Transverse colon (tissue), 4 donors: ENCODE measurements at regions not wholly inside any gene's neighbourhood (a gene's known extent, or its start where the extent isn't known, plus 50 kb on each side); places are given as distances from the start of the nearest gene placed in this dataset.

Source experiments
- DNase-seq: peaks from one replicate; pipeline ENCODE4 v3.0.0-alpha.2; 2019
- H3K27ac ChIP-seq, 4 donors: fragments of 200-600 bp; sonication (generic); 2 replicates each; pipeline ENCODE4 v1.5.1; 2016 to 2018; ENCODE audit warnings: inconsistent platforms in 4 of 4
- H3K27me3 ChIP-seq: fragments of 200-600 bp; sonication (generic); 2 replicates; pipeline ENCODE4 v1.5.1; 2017; ENCODE audit warnings: inconsistent platforms
- H3K36me3 ChIP-seq, 4 donors: fragments of 200-600 bp; sonication (generic); 2 replicates each; pipeline ENCODE4 v1.5.1; 2017 to 2019; ENCODE audit warnings: inconsistent platforms in 4 of 4
- H3K4me1 ChIP-seq, 4 donors: fragments of 200-600 bp; sonication (generic); 2 replicates each; pipeline ENCODE4 v1.5.1; 2017 to 2020; ENCODE audit warnings: inconsistent platforms in 4 of 4
- H3K4me3 ChIP-seq, 4 donors: fragments of 200-600 bp; sonication (generic); 1 replicate in 1 of 4; 2 replicates in 3 of 4; pipeline versions ENCODE4 v1.5.1 to v1.6.1; 2017 to 2019; ENCODE audit warnings: inconsistent platforms in 4 of 4
- H3K9me3 ChIP-seq, 2 donors: fragments of 200-600 bp; sonication (generic); 2 replicates each; pipeline ENCODE4 v1.5.1; 2017 to 2019; ENCODE audit warnings: inconsistent platforms in 2 of 2
- EP300 ChIP-seq: sonication (generic); formaldehyde crosslinking; IDR thresholded peaks from one replicate; pipeline ENCODE4 v1.6.1; 2017; ENCODE audit warnings: antibody characterized with exemption, low read depth
- POLR2A ChIP-seq: fragments of 450-650 bp; IDR thresholded peaks from one replicate; pipeline ENCODE4 v1.6.1; 2016; ENCODE audit warnings: antibody characterized with exemption, mild to moderate bottlenecking, moderate library complexity
- POLR2AphosphoS5 ChIP-seq, 3 donors: sonication (generic); formaldehyde crosslinking; IDR thresholded peaks; one replicate each; pipeline ENCODE4 v1.6.1; 2016; ENCODE audit warnings: antibody characterized with exemption in 3 of 3
- WGBS, 2 donors: methylation state at CpG; one replicate each; pipeline ENCODE4 v1.1.5; 2018; ENCODE audit warnings: low coverage in 1 of 2; 5-methylcytosine and 5-hydroxymethylcytosine counted together
- in situ Hi-C, 4 donors: fragments of 200-750 bp; cut with MboI; loops; one replicate each; pipeline versions ENCODE4 v1.15.0 to v1.15.1; 2017; ENCODE audit warnings: low sequenced_read_pairs in 3 of 4, low pct_ligation_motif_present in 1 of 4, low pct_unique_long_range_greater_than_20kb in 1 of 4
- intact Hi-C: fragments of 100-400 bp; cut with DNase I; formaldehyde crosslinking; loops from one replicate; pipeline ENCODE4 v1.15.1; 2023; ENCODE audit warnings: low total_unique reads
- TF ChIP-seq, protein P1 (sequence below), 5 experiments: fragments of 200-600 bp in 3 of 5; fragments of 450-650 bp in 2 of 5; sonication (generic) in 3 of 5; IDR thresholded peaks; 1 replicate in 2 of 5; 2 replicates in 3 of 5; pipeline ENCODE4 v1.5.1; 2016 to 2017; ENCODE audit warnings: antibody characterized with exemption in 5 of 5, inconsistent platforms in 3 of 5, mild to moderate bottlenecking in 2 of 5, moderate library complexity in 1 of 5

DNA sequence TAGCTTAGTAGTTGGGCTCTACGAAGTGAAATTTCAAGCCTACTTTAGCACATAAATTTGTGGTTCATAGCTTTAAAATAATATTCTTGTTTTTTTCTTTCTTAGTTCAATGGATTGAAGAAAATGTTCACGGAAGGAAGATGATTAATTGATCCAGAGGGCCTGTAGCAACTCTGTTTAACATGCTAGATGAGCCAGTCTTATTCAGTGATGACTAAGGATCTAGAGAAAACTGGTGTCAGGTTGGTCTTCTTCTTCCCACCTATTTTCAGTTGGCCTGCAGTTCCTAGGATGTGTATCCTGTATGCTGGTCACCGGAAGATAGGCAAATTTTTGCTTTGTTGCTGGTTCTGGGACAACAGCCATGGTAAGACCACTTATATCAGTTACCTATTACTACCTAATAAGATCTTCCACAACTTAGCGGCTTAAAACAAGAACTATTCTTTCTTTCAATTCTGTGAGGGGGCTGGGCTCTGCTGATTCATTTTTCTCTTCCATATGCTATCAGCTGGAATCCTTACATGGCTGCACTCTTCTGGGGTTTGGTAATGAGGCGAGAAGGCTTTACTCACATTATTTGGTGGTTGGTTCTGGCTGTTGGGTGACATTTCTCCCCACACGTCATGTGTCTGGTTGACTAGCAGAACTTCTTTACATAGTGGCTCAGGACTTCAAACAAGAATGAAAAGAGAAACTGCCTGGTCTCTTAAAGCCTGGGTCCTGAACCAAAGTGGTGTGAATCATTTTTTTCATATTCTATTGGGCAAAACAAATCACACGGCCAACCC, 182.7 kb upstream of the ACTBL2 start:
- H3K9me3 ChIP-seq = no peaks in the 10 kb centered on the region
- H3K4me3 ChIP-seq = no peak overlapping the region
- WGBS, 2 donors = 83 to 87% methylated on average over 4 to 7 of the region's 7 CpGs
- no peak overlapping the region for H3K27ac ChIP-seq
- no peaks in the 10 kb centered on the region for H3K4me1 ChIP-seq
- no peak for DNase-seq
- intact Hi-C loops (no loop called here), in situ Hi-C loops (loop anchor here in 1 of 4 donors (25.0 kb wide), 1 partner anchor 797 kb away; the partner anchor contains the start of gene PLK2)
- no peak for TF ChIP-seq POLR2AphosphoS5 (IDR thresholded peaks at IDR 0.05)
- TF ChIP-seq POLR2A = no peak
- no peak for TF ChIP-seq EP300
- TF ChIP-seq, protein P1, sequence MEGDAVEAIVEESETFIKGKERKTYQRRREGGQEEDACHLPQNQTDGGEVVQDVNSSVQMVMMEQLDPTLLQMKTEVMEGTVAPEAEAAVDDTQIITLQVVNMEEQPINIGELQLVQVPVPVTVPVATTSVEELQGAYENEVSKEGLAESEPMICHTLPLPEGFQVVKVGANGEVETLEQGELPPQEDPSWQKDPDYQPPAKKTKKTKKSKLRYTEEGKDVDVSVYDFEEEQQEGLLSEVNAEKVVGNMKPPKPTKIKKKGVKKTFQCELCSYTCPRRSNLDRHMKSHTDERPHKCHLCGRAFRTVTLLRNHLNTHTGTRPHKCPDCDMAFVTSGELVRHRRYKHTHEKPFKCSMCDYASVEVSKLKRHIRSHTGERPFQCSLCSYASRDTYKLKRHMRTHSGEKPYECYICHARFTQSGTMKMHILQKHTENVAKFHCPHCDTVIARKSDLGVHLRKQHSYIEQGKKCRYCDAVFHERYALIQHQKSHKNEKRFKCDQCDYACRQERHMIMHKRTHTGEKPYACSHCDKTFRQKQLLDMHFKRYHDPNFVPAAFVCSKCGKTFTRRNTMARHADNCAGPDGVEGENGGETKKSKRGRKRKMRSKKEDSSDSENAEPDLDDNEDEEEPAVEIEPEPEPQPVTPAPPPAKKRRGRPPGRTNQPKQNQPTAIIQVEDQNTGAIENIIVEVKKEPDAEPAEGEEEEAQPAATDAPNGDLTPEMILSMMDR (IDR thresholded peaks at IDR 0.05) = no peak
- no peaks in the 10 kb centered on the region for H3K27me3 ChIP-seq
- no peaks in the 10 kb centered on the region for H3K36me3 ChIP-seq

GRCh38 chr5:57664700-57665099, 182.1 kb upstream of the ACTBL2 start:
- in situ Hi-C loops = loop anchor here in 1 of 4 donors (25.0 kb wide), 1 partner anchor 798 kb away; the partner anchor contains the start of gene PLK2
- Histone ChIP-seq H3K4me1 (no peaks in the 10 kb centered on the region), H3K27ac (no peak overlapping the region), H3K9me3 (no peaks in the 10 kb centered on the region), H3K4me3 (no peak overlapping the region), H3K36me3 (no peaks in the 10 kb centered on the region), H3K27me3 (no peaks in the 10 kb centered on the region)
- intact Hi-C loops = no loop called here
- TF ChIP-seq POLR2A (no peak), POLR2AphosphoS5 (IDR thresholded peaks at IDR 0.05) (no peak), EP300 (no peak)
- TF ChIP-seq, protein P1 (IDR thresholded peaks at IDR 0.05) = no peak
- no peak for DNase-seq
- WGBS, 2 donors = 88 to 100% methylated on average over 1 of the region's 1 CpG

- Histone ChIP-seq H3K9me3 (no peaks in the 10 kb centered on the region), H3K27me3 (no peaks in the 10 kb centered on the region), H3K4me1 (no peaks in the 10 kb centered on the region), H3K4me3 (no peak overlapping the region), H3K27ac (no peak overlapping the region), H3K36me3 (no peaks in the 10 kb centered on the region)
- intact Hi-C loops (no loop called here), in situ Hi-C loops (loop anchor here in 1 of 4 donors (25.0 kb wide), 1 partner anchor 799 kb away; the partner anchor contains the start of gene PLK2)
- DNase-seq = no peak
- TF ChIP-seq POLR2AphosphoS5 (IDR thresholded peaks at IDR 0.05) = no peak
- WGBS, 2 donors = 79 to 89% methylated on average over 2 of the region's 2 CpGs
Observed at GRCh38 chr5:57663466-57663865, 180.9 kb upstream of the ACTBL2 start.

DNA sequence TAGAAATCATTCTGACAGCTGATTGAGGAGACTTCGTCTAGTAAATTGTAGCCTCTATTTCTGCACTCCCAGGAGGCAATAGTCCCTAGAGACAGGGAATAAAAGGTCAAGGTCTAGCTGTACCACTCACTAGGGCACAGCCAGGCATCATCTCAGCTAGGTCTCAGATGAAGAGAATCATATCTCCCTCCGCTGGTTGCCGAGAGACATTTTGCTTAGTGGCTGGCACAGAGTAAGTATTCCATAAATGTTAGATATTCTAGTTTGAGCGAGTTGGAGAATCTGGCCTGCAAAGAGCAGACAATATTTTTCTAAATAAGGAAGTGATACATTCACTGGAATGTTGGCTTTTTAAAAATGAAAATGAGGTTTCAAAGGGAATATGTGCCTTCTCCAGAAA, 180.4 kb upstream of the ACTBL2 start:
- intact Hi-C loops (no loop called here), in situ Hi-C loops (loop anchor here in 1 of 4 donors (25.0 kb wide), 1 partner anchor 799 kb away; the partner anchor contains the start of gene PLK2)
- no peak for DNase-seq

More for the DNA sequence above, 180.4 kb upstream of the ACTBL2 start:
- TF ChIP-seq EP300 (no peak), POLR2A (no peak), POLR2AphosphoS5 (IDR thresholded peaks at IDR 0.05) (no peak)
- TF ChIP-seq, protein P1 (IDR thresholded peaks at IDR 0.05) = no peak
- no peak overlapping the region for H3K27ac ChIP-seq
- no peaks in the 10 kb centered on the region for H3K9me3 ChIP-seq
- no peaks in the 10 kb centered on the region for H3K4me1 ChIP-seq
- 80 to 100% methylated on average over 1 to 4 of the region's 4 CpGs for WGBS, 2 donors
- no peaks in the 10 kb centered on the region for H3K27me3 ChIP-seq
- H3K4me3 ChIP-seq = no peak overlapping the region
- H3K36me3 ChIP-seq = no peaks in the 10 kb centered on the region
